NCI-H526 (cell line): ENCODE measurements at regions not wholly inside any gene's neighbourhood (a gene's known extent, or its start where the extent isn't known, plus 50 kb on each side); places are given as distances from the start of the nearest gene placed in this dataset.
A peak's percentile ranks its signal among the peaks of the same experiment; 100 is the strongest.
"Not testable (repeated sequence)": the region's sequence is repeated elsewhere in the genome, so short reads cannot be mapped to it uniquely, and the experiment has no call there.

Experiments
- DNase-seq, 2 experiments: peaks; one replicate each; lab custom pipeline; 2025; lab: John Stamatoyannopoulos, UW

DNA sequence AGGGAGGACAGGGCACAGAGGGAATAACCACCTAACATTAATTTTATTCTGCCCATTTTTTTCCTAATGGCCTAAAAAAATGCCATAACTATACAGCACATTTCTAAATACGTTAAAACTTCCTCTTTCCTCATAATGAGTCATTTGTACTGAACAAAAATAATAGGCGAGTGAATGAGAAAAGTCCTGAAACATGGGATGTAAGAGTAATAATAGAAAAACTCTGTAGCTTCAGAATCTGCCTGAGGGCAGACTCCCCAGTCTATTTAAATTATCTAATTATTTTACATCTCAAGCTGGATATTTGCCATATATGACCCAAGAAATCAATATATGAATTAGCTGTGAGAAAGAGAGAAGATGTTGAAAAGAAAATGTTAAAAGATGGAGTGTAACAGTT lies 285.1 kb downstream of the TMX3 start:
- DNase-seq: no peak

DNA sequence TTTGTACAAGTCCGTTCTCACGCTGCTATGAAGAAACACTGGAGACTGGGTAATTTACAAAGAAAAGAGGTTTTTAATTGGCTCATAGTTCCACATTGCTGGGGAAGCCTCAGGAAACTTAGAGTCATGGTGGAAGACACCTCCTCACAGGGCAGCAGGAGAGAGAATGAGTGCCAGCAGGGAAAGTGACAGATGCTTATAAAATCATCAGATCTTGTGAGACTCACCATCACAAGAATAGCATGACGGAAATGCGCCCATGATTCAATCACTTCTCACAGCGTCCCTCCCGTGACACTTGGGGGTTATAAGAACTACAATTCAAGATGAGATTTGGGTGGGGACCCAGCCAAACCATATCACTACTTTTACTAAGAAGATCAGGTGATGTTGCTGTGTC lies 285.8 kb downstream of the TMX3 start:
- no peak for DNase-seq

DNA sequence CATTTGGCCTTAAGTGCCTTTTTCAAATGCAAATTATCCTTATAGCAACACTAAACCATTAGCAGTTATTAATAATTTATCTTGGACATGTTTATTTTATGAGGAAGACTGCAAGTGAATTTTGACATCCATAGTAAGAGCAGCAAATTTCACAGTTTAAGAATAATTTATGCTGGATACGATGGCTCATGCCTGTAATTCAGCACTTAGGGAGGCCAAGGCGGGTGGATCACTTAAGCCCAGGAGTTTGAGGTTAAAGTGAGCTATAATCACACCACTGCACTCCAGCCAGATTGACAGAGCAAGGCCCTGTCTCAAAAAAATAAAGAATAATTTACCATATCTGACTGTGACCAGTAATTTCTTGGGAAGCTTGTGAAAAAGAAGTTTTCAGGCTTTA lies 286.2 kb downstream of the TMX3 start:
- DNase-seq: no peak

DNA sequence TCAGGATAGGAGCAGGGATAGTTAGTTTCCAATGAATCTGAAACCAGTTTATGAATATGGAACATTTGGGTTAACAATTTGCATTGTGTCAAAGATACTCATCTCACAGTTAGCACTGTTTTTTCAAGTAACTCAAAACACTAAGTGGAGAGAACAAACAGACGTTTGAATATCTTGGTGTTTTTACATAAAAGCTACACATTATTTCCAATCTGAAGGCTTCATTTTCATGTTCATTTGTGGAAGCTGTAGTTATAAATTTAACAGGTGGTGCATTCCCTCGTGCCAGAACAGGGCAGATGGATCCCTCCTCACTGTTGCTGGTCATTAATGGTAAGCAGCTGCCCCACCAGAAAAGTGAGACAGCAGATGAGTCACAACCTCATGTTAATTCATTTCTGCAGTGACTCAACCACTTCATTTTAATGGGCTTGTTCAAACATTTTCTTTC lies 286.9 kb downstream of the TMX3 start:
- DNase-seq: peak; percentile 80 to 84

DNA sequence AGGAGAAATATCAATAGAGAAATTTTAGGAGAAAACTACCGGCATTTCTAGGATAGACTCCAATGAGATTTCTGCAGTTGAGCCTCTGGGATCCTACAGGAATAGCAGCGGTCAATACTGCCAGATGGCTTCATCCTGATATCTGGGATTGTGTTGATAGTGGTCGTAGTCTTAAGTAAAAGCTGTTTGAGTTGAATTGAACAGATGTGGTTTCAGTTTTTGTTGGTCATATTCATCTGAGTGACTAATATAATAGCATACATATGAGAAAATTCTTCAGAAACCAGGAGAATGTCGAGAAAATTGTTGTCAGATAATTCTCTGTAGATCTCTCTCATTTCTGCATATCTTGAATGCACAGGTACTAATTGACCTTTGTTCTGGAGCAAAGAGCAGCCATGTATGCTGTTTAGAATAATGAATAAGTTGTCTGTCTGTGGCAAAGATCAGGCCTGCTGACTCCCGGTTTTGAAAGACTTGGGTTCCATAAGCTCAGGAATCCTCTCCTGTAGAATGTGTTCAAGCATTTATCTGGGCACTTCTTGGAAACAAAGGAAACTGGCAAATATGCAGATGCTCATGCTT lies 288.1 kb downstream of the TMX3 start:
- DNase-seq: peak in 1 of 2 experiments; percentile 2

DNA sequence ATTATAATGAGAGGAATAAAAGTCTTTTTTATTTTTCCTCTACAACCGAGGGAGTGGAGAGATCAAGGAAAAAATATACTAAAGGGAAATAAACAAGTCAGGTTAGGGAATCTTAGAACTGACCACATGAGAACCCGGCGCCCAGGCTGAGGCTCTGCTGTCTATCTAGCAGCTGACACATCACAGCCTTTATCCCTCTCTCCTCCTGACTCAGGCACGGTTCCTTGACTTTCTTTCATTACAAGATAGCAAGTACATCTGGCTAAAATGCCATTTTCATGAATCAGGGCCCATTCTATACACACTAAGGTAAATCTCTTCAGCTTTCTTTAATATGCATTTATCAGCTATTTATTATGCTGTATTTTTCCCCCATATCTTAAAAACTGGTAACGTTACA lies 296.0 kb downstream of the TMX3 start:
- no peak for DNase-seq

DNA sequence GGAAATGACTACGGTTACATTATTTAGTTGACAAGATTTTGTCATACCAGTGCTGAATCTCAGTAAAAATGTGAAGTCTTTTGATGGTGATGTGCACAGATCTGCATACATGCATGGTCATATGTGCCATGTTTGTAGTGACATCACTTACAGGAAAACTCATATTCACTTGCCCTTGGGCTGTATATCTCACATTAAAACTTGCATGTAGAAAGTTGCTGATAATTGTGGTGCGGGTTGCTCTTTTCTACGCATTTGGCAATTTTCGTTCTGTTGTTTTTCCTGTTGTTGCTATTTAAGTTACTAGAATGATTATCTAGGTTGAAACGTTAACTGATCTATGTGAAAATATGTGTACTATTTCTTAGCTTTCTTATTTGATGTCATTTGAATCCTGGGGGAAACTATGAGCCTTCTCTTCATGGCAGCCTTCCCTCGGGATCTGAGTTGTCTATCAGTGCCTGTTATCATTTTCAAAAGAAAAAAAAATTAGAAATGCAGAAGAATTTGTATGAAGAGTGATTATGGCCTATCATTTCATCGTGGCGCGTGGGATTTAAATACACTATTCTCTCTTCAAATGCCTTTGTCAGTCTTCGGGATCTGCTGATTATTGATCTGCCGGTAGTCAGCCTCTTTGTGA lies 296.6 kb downstream of the TMX3 start:
- no peak for DNase-seq

DNA sequence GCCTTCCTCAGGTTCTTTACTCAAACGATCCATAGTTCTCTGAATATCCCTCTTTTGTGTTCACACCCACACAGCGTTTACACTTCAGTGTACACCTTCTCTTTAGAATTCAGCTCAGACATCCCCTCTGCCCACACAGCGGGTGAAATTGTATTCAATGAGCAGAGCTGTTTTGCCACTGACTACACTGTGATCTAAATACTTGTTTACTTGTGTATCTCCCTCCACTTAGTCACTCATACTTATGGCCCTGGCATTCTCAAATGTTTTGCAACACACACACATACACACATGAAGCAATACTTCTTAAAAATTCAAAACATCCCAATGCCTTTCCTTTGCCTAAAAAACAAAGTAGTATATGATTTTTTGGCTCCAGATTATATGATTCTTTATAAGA lies 297.1 kb downstream of the TMX3 start:
- no peak for DNase-seq

DNA sequence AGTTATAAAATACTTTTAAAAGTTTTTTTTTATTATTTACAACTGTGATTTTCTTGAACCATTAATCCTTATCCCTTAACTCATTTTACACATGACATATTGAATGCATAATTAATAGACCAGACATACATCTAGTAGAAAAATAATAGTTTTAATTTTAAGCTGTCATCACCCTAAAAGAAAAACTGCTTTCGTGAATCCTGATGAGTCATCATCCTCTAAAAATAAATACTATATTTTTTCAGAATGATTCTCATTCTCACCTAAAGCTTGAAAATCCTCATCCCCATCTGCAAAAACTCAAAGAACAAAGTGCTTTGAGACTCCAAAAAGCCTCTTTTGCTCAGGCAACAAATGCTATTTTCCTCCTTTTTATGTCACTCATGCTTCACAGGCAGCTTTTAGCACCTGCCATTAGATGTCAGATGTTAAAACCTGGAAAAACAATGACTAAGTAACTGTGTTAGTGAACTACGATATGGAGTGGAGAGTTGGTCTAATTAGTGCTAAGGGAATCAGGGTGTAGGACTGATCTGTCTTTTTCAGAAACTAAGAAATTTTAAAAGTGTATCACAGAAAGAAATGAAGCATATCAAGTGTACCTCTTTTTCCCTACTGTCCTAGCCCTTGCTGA lies 297.6 kb downstream of the TMX3 start:
- DNase-seq: no peak

DNA sequence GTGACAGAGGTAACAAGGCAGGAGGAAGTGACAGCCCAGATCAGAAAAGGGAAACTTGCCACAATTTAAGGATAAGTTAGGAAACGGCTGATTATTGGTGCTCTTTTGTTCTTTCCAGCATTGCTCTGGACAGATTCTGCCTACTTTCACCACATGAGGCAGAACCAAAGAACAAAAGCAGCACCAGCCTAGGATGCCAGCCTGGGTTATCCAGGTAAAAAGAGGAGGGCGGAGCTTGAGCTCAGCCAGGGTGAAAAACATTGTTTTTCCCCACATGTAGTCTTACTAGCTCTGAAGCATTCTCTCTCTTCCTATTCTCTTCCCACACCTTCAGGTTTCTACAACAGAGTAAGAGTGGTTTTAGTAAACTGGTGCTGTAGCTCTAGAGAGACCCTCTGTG lies 300.5 kb downstream of the TMX3 start:
- DNase-seq: no peak

DNA sequence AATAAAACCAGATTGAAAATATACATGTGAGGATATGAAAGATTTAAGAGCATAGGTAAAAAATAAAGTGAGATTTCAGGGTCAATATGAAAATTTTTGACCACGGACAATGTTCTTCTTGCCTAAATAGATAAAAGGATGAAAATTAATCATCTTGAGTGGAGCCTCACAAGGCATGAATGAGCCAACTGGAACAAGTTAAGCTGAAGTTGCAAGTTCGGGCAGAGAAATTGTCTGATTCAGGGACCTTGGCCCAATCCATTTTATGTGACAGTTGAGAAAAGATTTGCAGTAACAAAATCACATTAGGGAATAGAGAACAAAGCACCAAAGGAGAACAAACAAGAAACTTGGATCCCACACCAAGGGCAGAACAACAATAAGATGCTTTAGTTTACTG lies 305.3 kb downstream of the TMX3 start:
- no peak for DNase-seq

DNA sequence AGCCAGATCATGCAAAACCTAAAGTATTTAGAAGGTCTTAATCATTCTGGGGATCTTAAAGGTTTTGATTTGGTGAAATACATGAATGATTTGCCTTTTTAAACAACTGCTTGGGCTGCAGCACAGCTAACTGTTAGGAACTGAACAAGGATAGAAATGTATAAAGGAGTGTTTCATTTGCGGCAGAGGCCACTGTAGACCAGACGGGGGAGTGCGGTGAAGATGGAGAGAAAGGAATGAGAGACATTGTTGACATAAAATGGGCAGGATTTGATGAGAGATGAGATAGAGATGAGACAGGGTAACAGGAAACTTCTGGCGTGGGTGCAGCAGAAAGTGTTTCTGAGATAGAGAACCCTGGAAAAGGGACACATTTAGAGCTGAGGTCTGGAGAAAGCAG lies 308.1 kb downstream of the TMX3 start:
- DNase-seq: no peak

DNA sequence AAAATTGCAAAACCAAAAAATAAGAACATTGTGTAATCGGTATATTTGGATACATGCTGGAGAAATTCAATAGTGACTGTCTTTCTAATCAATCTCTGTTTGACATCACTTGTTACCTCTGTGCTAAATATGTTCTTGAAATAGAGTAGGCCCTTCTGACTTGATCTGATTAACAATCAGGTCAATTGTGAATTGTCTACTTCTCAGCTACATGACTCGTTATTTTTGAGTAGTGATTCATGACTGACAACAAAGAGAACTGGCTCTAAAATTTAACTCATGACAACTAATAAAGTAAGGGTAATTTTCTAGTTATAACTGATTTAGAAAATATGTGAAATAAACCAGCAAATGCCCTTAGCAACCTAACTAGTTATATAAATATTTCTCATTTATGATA lies 312.1 kb downstream of the TMX3 start:
- DNase-seq: no peak

DNA sequence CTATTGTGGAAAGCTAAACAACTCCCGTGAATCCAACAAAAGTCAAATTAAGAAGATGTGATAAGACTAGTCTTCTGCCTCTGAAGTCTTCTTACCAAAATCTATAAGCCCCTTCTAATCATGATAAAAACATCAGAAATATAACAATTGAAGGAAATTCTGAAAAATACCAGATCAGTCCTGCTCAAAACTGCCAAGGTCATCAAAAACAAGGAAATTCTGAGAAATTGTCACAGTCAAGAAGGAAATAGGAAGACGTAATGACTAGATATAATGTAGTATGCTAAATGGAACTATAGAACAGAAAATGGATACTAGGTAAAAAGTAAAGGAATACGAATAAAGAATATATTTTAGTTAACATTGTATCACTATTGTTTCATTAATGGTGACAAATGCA lies 314.0 kb downstream of the TMX3 start:
- no peak for DNase-seq

DNA sequence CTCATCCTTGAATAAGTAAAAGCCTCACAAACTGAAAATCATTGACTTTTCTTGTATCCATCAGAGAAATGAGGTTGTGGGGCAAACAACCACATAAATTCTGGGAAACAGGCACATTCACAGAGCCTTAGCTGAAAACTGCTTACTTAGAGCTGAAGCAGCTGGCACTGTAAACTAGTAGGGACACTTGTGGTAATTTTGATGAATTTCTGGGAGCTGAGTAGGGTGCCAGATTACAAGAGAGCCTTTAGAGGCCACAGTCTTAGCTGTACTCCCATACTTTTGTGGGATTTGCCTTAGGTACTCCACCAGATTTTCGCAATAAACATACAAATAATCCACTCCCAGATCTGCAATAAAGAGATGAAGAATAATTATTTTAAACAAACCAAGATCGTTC lies 315.2 kb downstream of the TMX3 start:
- no peak for DNase-seq

DNA sequence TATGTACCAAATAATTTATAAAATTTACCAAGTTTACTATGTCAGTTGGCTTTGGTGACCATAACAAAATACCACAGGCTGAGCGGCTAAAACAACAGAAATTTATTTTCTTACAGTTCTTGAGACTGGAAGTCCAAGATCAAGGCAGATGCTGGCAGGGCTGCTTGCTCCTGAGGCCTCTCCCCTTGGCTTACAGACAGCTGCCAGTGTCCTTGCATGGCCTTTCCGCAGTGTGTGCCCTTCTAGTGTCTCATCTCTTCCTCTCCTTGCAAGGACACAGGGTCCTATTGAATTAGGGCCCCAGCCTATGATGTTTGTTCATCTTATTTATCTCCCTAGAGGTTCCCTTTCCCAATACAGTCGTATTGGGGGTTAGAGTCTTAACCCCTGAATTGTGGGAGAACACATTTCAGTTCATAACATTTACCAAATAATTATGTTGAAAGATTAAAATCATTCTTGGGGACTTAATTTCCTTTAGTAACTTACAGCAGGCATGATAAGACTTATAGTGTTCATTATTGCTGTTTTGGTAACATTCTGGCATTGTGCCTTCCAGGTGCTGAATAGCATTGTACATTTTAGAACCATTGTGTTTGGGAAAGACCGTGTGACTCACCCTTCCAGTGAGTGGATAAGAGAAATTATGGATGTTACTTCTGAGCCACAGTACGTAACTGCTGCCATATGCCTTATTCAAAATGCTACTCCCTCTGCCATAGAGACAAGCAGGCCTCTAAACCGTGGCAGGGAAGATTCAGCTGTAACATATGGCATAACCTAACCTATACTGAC lies 317.5 kb downstream of the TMX3 start:
- no peak for DNase-seq

DNA sequence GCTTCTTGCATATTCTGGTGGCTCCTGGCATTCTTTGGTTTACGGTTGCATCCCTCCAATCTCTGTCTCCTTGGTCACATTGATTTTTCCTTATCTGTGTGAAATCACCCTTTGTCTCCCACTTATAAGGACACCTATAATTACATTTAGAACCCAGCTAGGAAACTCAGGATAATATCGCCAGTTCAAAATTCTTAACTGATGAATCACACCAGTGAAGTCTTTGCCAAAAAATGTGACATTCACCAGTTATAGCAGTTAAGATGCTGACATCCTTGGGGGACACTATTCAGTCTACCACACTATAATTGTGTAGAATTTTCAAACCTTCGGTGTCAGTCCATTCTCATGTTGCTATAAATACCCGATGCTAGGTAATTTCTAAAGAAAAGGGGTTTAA lies 320.2 kb downstream of the TMX3 start:
- no peak for DNase-seq

DNA sequence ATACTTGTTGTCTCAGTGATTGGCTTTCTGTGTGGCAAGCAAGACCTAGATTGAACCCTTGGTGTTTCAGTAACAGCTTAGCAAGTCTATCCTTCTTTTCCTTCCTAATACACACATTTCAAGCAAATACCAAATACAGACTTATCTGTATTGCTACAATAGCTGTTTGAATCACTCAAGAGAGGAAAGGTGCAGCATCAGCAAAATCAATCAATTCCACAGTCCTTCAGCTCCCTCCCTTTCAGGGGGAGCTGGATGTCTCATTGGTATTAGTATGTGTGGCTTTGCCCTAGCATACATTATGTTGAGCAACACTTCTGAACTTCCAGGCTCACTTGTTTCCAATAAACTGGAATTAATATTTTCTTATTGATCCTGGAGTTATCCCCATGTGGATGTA lies 323.1 kb downstream of the TMX3 start:
- no peak for DNase-seq

DNA sequence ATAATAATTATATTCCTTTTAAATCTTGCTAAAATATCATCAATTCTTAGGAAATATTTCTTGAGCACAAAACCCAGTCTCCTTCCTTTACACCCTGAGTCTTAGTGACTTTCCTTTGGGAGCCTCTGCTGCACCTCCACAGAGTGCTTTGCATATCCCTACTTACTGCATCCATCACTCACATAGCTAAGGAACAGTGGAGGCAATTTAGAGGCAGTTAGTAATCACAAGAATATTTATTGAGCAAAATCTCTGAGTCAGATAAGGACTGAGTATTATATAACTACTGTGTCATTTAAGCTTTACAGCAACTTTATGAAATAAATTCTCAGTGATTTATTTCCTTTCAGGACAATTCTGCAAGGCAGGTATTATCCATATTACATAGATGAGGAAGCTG lies 327.7 kb downstream of the TMX3 start:
- DNase-seq: no peak

DNA sequence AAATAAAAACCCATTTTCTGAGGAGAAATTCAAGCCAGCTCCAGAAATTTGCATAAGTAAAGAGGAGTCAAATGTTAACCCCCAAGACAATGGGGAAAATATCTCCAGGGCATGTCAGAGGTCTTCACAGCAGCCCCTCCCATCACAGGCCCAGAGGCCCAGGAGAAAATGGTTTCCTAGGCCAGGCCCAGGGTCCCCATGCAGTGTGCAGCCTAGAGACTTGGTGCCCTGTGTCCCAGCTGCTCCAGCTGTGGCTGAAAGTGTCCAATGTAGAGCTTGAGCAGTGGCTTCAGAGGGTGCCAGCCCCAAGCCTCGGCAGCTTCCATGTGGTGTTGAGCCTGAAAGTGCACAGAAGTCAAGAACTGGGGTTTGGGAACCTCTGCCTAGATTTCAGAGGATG lies 330.9 kb downstream of the TMX3 start:
- not testable (repeated sequence) for DNase-seq

DNA sequence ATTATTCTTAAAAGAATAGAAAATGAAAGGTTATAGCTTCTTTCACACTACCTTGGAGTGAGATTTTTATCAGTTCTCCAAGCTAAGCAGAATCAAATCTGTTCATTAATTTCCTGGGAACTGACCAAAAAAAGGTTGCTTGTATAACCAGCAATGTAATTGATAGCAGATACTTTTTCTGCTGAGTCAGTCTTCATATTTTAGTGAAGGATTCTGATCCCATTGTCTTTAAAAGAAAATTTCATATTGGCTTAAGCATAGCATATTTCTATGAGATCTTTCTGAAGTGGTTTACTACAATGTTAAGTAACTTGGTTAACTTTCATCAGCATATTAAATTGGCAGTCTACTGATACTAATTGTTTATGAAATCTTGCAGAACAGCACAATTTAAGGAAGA lies 338.0 kb downstream of the TMX3 start:
- DNase-seq: no peak

DNA sequence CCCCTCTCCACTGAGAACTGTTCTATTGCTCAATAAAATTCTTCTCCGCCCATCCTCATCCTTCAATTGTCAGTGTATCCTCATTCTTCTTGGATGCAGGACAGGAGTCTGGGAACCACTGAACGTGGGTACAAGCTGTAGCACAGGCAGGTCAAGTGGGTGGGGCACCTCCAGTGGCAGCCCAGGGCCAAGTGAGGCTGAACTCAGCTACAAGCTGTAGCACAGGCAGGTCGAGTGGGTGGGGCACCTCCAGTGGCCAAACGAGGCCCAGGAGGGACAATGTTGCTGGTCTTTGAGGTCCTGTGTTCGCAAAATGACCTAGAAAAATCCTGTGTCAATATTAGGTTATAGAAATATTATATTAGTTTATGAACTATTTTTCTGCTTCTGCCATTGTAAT lies 352.0 kb downstream of the TMX3 start:
- DNase-seq: no peak

DNA sequence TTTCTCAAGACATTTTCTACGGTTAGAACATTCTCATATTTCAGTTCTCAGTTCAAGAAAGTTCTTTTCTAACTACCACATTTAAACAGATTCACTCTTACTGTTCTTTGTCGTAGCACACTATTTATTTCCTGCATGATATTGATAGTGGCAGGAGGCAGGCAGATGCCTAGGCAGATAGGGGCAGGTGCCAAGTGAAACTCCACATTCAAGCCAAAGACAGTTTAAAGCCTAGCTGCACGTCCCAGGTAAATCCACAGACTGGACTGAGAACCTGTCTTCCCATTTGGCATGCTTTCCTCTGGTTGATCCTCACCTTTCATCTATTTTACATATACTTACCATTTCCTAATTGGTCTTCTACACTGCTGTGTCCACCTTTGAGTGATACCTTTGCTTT lies 359.3 kb downstream of the TMX3 start:
- DNase-seq: no peak
